Naive thymus-derived CD4-positive, alpha-beta T cell (primary cell): ENCODE measurements at regions not wholly inside any gene's neighbourhood (a gene's known extent, or its start where the extent isn't known, plus 50 kb on each side); places are given as distances from the start of the nearest gene placed in this dataset.

Source experiments
- ATAC-seq: fragments of 150-1000 bp; cut with Tn5 transposase; 2 replicates; pipeline ENCODE4 v1.10.0; 2021; ENCODE audit warnings: mild to moderate bottlenecking, moderate library complexity
- CTCF ChIA-PET: fragments of 350-600 bp; sonication (Branson Sonifier 250); formaldehyde crosslinking; loops from one replicate; lab custom pipeline; 2021; ENCODE audit warnings: antibody characterized with exemption; lab: Charles Lee
- POLR2A ChIA-PET: fragments of 350-600 bp; sonication (Branson Sonifier 250); formaldehyde crosslinking; loops from one replicate; lab custom pipeline; 2021; ENCODE audit warnings: antibody characterized with exemption, inconsistent platforms; lab: Charles Lee
- DNase-seq, 9 donors: peaks; one replicate each; pipeline versions ENCODE4 v3.0.0 to v3.0.0-alpha.2; 2020 to 2022; ENCODE audit warnings: mixed read lengths in 1 of 9
- H3K27ac ChIP-seq: one replicate; pipeline ENCODE4 v1.7.0; 2013; ENCODE audit warnings: mild to moderate bottlenecking, low read depth, low read length, moderate library complexity
- H3K27me3 ChIP-seq, 2 donors: one replicate each; pipeline ENCODE4 v1.7.0; 2013; ENCODE audit warnings: low read length in 2 of 2, mild to moderate bottlenecking in 2 of 2, moderate library complexity in 2 of 2; ENCODE audit not compliant: control insufficient read depth in 2 of 2, insufficient read depth in 2 of 2
- H3K36me3 ChIP-seq, 3 experiments: 1 replicate in 2 of 3; 2 replicates in 1 of 3; pipeline ENCODE4 v1.7.0; 2013; ENCODE audit warnings: low read length in 3 of 3, mild to moderate bottlenecking in 3 of 3, moderate library complexity in 1 of 3; ENCODE audit not compliant: insufficient read depth in 3 of 3, control insufficient read depth in 2 of 3
- H3K4me1 ChIP-seq, 2 donors: one replicate each; pipeline ENCODE4 v1.7.0; 2013; ENCODE audit warnings: low read length in 2 of 2, mild to moderate bottlenecking in 2 of 2, moderate library complexity in 1 of 2; ENCODE audit not compliant: control insufficient read depth in 2 of 2, insufficient read depth in 2 of 2
- H3K4me3 ChIP-seq: 2 replicates; pipeline ENCODE4 v1.7.0; 2013; ENCODE audit warnings: mild to moderate bottlenecking, low read length
- H3K9me3 ChIP-seq, 3 experiments: 1 replicate in 2 of 3; 2 replicates in 1 of 3; pipeline ENCODE4 v1.7.0; 2013; ENCODE audit warnings: low read length in 3 of 3; ENCODE audit not compliant: control insufficient read depth in 2 of 3
- H3K27ac Mint-ChIP-seq, 9 donors: one replicate each; pipeline ENCODE4 v1.8.0; 2020 to 2022; ENCODE audit warnings: mixed read lengths in 9 of 9, mild to moderate bottlenecking in 8 of 9, moderate library complexity in 5 of 9, inconsistent platforms in 2 of 9
- H3K27me3 Mint-ChIP-seq, 5 donors: one replicate each; pipeline ENCODE4 v1.8.0; 2021 to 2022; ENCODE audit warnings: mixed read lengths in 5 of 5, mild to moderate bottlenecking in 1 of 5
- H3K36me3 Mint-ChIP-seq, 5 donors: one replicate each; pipeline ENCODE4 v1.8.0; 2020 to 2022; ENCODE audit warnings: mixed read lengths in 5 of 5, mild to moderate bottlenecking in 3 of 5, inconsistent platforms in 1 of 5
- H3K4me1 Mint-ChIP-seq, 7 donors: one replicate each; pipeline ENCODE4 v1.8.0; 2020 to 2022; ENCODE audit warnings: mixed read lengths in 7 of 7, mild to moderate bottlenecking in 3 of 7, inconsistent platforms in 1 of 7
- H3K4me3 Mint-ChIP-seq, 10 donors: one replicate each; pipeline ENCODE4 v1.8.0; 2020 to 2022; ENCODE audit warnings: mild to moderate bottlenecking in 10 of 10, mixed read lengths in 10 of 10, moderate library complexity in 6 of 10, inconsistent platforms in 2 of 10
- H3K9me3 Mint-ChIP-seq, 11 donors: one replicate each; pipeline ENCODE4 v1.8.0; 2020 to 2022; ENCODE audit warnings: mixed read lengths in 11 of 11, mild to moderate bottlenecking in 4 of 11, inconsistent platforms in 1 of 11, moderate library complexity in 1 of 11
- intact Hi-C, 2 donors: fragments of 100-400 bp; cut with micrococcal nuclease; formaldehyde crosslinking; loops; one replicate each; pipeline ENCODE4 v1.15.1; 2023

DNA sequence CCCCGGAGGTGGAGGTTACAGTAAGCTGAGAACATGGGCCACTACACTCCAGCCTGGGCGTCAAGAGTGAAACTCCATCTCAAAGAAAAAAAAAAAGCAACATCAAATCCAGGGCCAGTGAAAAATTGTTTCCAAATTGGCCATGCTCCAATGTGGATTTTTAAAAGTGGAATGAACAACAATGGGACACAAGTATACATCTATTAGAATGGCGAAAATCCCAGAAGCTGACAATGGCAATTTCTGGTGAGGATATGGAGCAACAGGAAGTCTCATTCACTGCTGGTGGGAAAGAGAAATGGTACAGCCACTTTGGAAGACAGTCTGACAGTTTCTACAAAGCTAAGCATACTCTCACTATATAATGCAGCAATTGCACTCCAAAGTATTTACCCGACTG lies 161.4 kb downstream of the UXS1 start:
- H3K27me3 ChIP-seq: no peaks in the 10 kb centered on the region
- POLR2A ChIA-PET: interaction anchor here (0.6 kb wide), 2 partner anchors 66 to 230 kb away, joined by 3 read pairs; no protein-coding TSS in a partner anchor
- CTCF ChIA-PET: no interaction called here
- no peaks in the 10 kb centered on the region for H3K36me3 ChIP-seq
- ATAC-seq (no peak), DNase-seq (no peak)
- peaks cover 0 to 7% of the 10 kb centered on the region in 2 donors for H3K4me1 ChIP-seq
- peaks cover 0 to 4% (median 0%) of the 10 kb centered on the region in 5 donors for H3K27me3 Mint-ChIP-seq
- intact Hi-C loops: no loop called here
- no peaks in the 10 kb centered on the region for H3K9me3 ChIP-seq
- H3K4me3 Mint-ChIP-seq: no peak overlapping the region
- H3K4me3 ChIP-seq: no peak overlapping the region
- H3K9me3 Mint-ChIP-seq: peaks cover 0 to 5% (median 0%) of the 10 kb centered on the region in 11 donors
- H3K27ac ChIP-seq: no peak overlapping the region
- H3K36me3 Mint-ChIP-seq: no peaks in the 10 kb centered on the region
- H3K27ac Mint-ChIP-seq: no peak overlapping the region
- H3K4me1 Mint-ChIP-seq: peaks cover 7 to 41% (median 28%) of the 10 kb centered on the region in 7 donors

DNA sequence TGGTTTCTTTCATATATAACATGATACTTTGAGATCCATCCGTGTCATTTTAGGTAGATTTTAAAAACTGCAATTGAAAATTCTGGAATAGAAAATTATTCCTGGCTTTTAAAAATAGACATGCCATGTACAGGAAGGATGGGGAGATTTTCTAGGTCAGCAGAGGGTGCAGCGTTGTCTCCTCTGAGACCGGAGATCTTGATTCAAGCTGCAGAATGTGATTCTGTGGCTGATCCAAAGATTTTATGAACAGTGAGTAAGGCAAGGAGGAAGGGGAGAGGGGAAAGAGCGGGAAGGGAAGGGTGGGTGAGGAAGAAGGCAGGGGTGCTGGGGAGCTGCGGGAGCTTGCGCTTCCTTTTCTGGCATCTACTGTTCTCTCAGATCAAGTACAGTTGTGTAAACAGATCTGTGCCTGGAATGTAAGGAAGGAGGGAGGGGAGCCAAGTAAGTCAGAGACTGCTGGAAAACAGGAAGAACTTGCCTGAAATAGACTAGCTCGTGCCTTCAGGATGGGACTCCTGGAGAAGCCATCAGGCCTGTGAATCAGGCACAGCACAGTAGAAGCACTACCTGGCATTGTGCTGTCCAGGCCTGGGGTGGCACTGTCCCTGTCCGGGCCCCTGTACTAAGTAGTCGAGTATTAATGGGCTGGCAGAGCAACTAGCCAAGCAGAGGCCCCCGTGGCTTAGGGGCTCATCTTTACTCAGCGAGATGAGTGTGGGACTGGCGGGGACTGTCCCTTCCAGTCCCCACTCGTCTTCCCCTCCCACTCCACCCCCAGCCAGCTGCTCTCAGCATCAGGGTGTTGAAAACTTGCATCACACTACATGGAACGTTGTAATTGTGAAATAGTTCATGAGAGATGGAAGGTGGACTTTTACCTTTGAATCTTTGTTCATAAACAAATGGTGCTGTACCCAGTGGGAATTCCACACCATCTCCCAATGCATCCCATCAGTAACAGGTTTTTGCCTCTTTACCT lies 163.5 kb downstream of the UXS1 start:
- CTCF ChIA-PET: no interaction called here
- no peaks in the 10 kb centered on the region for H3K36me3 ChIP-seq
- POLR2A ChIA-PET: interaction anchor here (0.7 to 1.0 kb wide), 3 partner anchors 19 to 165 kb away, joined by 3 to 4 read pairs (median 3); no protein-coding TSS in a partner anchor
- H3K27me3 ChIP-seq: no peaks in the 10 kb centered on the region
- H3K4me3 ChIP-seq: no peak overlapping the region
- no peak overlapping the region for H3K27ac ChIP-seq
- peaks cover 14 to 17% of the 10 kb centered on the region in 2 donors for H3K4me1 ChIP-seq
- no peak for ATAC-seq
- no peaks in the 10 kb centered on the region for H3K9me3 ChIP-seq
- Mint-ChIP-seq H3K36me3 (no peaks in the 10 kb centered on the region), H3K4me3 (no peak overlapping the region), H3K4me1 (peaks cover 11 to 48% (median 41%) of the 10 kb centered on the region in 7 donors), H3K9me3 (peaks cover 0 to 5% (median 0%) of the 10 kb centered on the region in 11 donors), H3K27me3 (peaks cover 0 to 4% (median 0%) of the 10 kb centered on the region in 5 donors), H3K27ac (peak overlapping the region in 2 of 9 donors; percentile 12 to 86)
- intact Hi-C loops: no loop called here
- DNase-seq: peak in 1 of 9 donors; percentile 27

DNA sequence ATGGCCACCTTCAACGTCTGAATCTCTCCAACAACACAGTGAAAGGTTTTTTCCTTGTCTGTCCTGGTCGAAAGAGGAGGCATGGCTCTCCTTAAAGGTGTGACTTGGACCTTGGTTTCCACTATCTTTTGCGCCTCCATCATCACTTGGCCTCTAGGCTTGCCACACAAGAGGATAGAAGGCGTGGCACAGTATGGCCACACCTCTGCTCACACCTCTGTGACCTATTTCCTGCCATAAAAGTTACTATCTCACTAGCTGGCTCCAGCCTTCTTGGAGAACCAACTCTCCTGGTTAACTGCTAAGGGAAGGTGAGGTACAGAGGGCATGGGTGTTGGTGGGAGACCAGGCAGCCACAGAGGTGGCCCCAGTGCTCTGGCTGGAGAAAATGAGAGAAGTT lies 165.9 kb downstream of the UXS1 start:
- H3K9me3 ChIP-seq: no peaks in the 10 kb centered on the region
- Mint-ChIP-seq H3K4me3 (no peak overlapping the region), H3K27ac (peak overlapping the region in 2 of 9 donors; percentile 4 to 54), H3K36me3 (no peaks in the 10 kb centered on the region), H3K9me3 (peaks cover 0 to 5% (median 0%) of the 10 kb centered on the region in 11 donors), H3K4me1 (peaks cover 11 to 61% (median 45%) of the 10 kb centered on the region in 7 donors), H3K27me3 (peaks cover 0 to 8% (median 0%) of the 10 kb centered on the region in 5 donors)
- DNase-seq (no peak), ATAC-seq (peak; percentile 29)
- no peak overlapping the region for H3K4me3 ChIP-seq
- no peak overlapping the region for H3K27ac ChIP-seq
- ChIA-PET CTCF (interaction anchor here (0.6 kb wide), 1 partner anchor 282 kb away, joined by 3 read pairs; no protein-coding TSS in a partner anchor), POLR2A (no interaction called here)
- no peaks in the 10 kb centered on the region for H3K36me3 ChIP-seq
- peaks cover 16 to 17% of the 10 kb centered on the region in 2 donors for H3K4me1 ChIP-seq
- no peaks in the 10 kb centered on the region for H3K27me3 ChIP-seq
- intact Hi-C loops: loop anchor here in 1 of 2 donors (2.0 kb wide), 1 partner anchor 25 kb away; no protein-coding TSS in a partner anchor

DNA sequence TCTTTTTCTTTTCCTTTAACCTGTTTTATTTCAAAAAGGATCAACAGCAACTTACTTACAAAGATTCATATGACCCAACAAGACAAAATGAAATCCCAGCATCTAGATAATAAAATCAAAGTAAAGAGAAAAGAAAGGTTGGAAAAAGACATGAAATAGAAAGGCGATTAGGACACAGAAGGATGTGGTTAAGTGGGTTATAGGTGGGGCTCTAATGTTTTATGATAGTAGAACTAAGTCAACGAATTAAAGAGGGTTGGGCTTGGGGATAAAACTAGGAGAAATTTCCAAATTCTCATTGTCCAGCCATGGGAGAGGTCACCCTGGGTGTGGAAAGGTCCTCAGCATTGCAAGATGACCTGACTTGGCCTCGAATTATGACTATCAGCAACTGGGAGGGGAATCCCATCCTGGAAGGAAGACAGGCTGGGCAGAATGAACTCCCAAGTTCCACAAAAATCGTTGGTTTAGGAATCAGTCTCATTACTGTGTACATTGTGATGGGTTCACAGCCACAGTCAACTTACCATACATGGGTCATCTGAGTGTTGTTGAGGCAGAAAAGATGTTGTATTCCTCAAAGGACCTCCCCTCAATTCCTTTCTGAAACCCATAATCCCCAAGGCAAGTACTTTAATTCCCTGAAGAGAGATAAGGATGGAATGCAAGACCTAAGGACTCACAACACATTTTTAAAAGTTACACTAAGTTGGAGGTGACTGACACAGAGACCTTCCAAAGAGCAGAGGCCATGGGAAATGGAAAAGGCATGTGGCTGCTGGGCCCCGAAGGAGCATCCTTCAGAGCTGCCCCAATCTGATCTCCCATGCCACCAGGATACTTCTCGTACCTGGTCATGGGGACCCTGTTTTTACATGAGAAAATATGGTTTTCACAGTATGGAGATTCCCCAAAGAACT lies 167.6 kb downstream of the UXS1 start:
- Mint-ChIP-seq H3K4me1 (peaks cover 11 to 61% (median 48%) of the 10 kb centered on the region in 7 donors), H3K36me3 (no peaks in the 10 kb centered on the region), H3K9me3 (peaks cover 0 to 5% (median 0%) of the 10 kb centered on the region in 11 donors), H3K4me3 (peak overlapping the region in 8 of 10 donors; percentile 3 to 65 (median 42)), H3K27me3 (peaks cover 0 to 8% (median 0%) of the 10 kb centered on the region in 5 donors), H3K27ac (peak overlapping the region in 3 of 9 donors; percentile 19 to 57 (median 50))
- ChIA-PET CTCF (no interaction called here), POLR2A (interaction anchor here (0.7 kb wide), 1 partner anchor 10 kb away, joined by 4 read pairs; no protein-coding TSS in a partner anchor)
- H3K36me3 ChIP-seq: no peaks in the 10 kb centered on the region
- peaks cover 16 to 17% of the 10 kb centered on the region in 2 donors for H3K4me1 ChIP-seq
- H3K9me3 ChIP-seq: no peaks in the 10 kb centered on the region
- ATAC-seq (no peak), DNase-seq (peak in 2 of 9 donors; percentile 6 to 7)
- H3K27me3 ChIP-seq: no peaks in the 10 kb centered on the region
- H3K4me3 ChIP-seq: no peak overlapping the region
- intact Hi-C loops: no loop called here
- no peak overlapping the region for H3K27ac ChIP-seq

- intact Hi-C loops: no loop called here
- H3K9me3 Mint-ChIP-seq: peaks cover 0 to 5% (median 0%) of the 10 kb centered on the region in 11 donors
- peak overlapping the region in 5 of 10 donors; percentile 30 to 65 (median 49) for H3K4me3 Mint-ChIP-seq
- Histone ChIP-seq H3K36me3 (no peaks in the 10 kb centered on the region), H3K9me3 (no peaks in the 10 kb centered on the region), H3K27ac (no peak overlapping the region), H3K4me1 (peaks cover 16 to 17% of the 10 kb centered on the region in 2 donors), H3K4me3 (no peak overlapping the region), H3K27me3 (no peaks in the 10 kb centered on the region)
- peaks cover 0 to 8% (median 0%) of the 10 kb centered on the region in 5 donors for H3K27me3 Mint-ChIP-seq
- no peak for ATAC-seq
- DNase-seq: no peak
- CTCF ChIA-PET: no interaction called here
- H3K4me1 Mint-ChIP-seq: peaks cover 11 to 61% (median 48%) of the 10 kb centered on the region in 7 donors
- POLR2A ChIA-PET: interaction anchor here (0.7 kb wide), 1 partner anchor 9 kb away, joined by 4 read pairs; no protein-coding TSS in a partner anchor
- no peaks in the 10 kb centered on the region for H3K36me3 Mint-ChIP-seq
- H3K27ac Mint-ChIP-seq: peak overlapping the region in 3 of 9 donors; percentile 19 to 57 (median 50)
Observed at GRCh38 chr2:106025796-106026195, 168.3 kb downstream of the UXS1 start.

DNA sequence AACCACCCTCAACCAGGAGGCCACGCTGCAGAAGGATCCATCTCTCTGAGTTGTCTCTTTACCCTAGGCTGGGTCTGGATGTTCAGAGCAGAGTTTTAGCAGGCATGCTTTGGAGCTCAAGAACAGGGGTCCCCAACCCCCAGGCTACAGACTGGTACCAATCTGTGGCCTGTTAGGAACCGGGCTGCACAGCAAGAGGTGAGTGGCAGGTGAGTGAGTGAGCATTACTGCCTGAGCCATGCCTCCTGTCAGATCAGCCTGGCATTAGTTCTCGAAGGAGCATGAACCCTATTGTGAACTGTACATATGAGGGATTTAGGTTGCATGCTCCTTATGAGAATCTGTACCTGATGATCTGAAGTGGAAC lies 172.5 kb downstream of the UXS1 start:
- intact Hi-C loops: no loop called here
- CTCF ChIA-PET: no interaction called here

More for the DNA sequence above, 172.5 kb downstream of the UXS1 start:
- H3K27me3 Mint-ChIP-seq: peaks cover 0 to 8% (median 0%) of the 10 kb centered on the region in 5 donors
- POLR2A ChIA-PET: no interaction called here
- H3K4me1 Mint-ChIP-seq: peaks cover 10 to 36% (median 33%) of the 10 kb centered on the region in 7 donors
- Histone ChIP-seq H3K9me3 (no peaks in the 10 kb centered on the region), H3K27me3 (no peaks in the 10 kb centered on the region), H3K36me3 (no peaks in the 10 kb centered on the region), H3K27ac (no peak overlapping the region), H3K4me3 (no peak overlapping the region), H3K4me1 (peaks cover 10 to 13% of the 10 kb centered on the region in 2 donors)
- H3K4me3 Mint-ChIP-seq: no peak overlapping the region
- H3K9me3 Mint-ChIP-seq: peaks cover 0 to 4% (median 0%) of the 10 kb centered on the region in 11 donors
- H3K27ac Mint-ChIP-seq: no peak overlapping the region
- no peaks in the 10 kb centered on the region for H3K36me3 Mint-ChIP-seq
- DNase-seq: no peak
- no peak for ATAC-seq
